ENCODE measurements at regions not wholly inside any gene's neighbourhood (a gene's known extent, or its start where the extent isn't known, plus 50 kb on each side); places are given as distances from the start of the nearest gene placed in this dataset.

DNA sequence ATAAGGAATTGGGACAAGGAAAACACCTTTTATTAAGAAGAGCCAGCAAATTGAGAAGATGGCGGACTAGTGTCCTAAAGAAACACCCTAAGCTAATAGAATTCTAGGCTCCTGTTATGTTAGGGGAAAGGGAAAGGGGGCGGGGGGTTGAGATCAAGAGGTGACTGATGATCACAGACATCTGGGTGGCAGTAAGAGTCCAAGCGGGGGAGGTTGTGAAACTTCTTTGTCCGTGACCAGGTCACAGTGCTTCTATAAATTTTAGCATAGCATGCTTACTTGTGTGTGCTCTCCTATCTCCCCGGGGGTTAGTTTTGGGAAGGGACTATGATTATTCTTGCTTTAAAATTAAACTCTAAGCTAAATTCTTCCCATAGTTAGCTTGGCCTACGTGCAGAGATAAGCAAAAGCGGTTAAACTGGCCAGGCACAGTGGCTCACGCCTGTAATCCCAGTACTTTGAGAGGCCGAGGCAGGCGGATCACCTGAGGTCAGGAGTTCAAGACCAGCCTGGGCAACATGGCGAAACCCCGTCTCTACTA is 262.1 kb downstream of the SKIDA1 start:
- DNase-seq (ENCODE audit: low spot score): no peak

- DNase-seq (ENCODE audit: low spot score): no peak
These were observed 263.6 kb downstream of the SKIDA1 start for GRCh38 chr10:21261842-21262294.

DNA sequence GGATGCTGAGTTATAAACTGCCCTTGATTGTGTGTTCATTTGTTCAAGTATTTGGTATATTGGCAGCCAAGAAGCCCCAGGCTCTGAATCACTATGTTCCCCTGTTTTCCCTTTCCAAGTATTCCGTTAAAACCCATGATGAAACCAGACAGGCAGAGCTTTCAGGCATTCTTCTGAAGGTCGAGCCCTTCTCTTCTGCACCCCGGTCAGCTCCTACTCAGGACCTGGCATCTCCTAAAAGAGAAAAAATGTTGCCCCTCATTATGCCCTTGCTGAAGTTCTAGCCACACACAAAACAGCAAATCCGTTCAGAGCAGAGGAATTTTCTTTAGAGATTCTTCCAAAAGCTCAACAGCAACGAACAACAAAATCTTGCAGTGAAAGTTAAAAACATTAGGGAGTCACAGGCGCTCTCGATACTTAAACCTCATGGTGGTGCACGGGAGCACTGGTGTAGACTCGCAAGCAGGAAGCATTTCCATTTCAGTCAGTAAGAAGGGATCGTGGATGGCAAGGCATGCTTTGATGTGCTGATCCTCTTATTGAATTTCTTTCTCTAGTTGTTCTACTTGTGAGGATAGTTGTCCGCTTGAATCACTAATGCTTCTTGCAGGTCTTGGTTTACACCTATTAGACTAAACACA is 264.9 kb downstream of the SKIDA1 start:
- no peak for DNase-seq (ENCODE audit: low spot score)

- no peak for DNase-seq (ENCODE audit: low spot score)
These were observed 265.4 kb downstream of the SKIDA1 start for GRCh38 chr10:21260066-21260465.

GRCh38 chr10:21257919-21258318 is 267.6 kb downstream of the SKIDA1 start:
- no peak for DNase-seq (ENCODE audit: low spot score)

GRCh38 chr10:21257191-21257590 is 268.3 kb downstream of the SKIDA1 start:
- no peak for DNase-seq (ENCODE audit: low spot score)

DNA sequence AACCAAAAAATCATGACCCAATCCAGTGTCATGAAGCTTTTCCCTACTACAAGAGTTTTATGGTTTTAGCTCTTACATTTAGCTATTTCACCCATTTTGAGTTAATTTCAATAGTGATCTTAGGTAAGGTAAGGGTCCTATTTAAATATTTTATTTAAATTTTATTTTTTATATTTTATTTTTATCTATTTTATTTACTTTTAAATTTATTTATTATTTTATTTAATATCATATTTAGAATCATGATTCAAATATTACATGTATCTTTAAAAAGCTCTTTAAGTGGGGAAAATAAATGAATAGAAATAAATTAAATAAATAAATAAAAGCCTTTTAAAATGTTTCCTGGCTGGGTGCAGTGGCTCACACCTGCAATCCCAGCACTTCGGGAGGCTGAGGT is 276.0 kb downstream of the SKIDA1 start:
- no peak for DNase-seq (ENCODE audit: low spot score)

- no peak for DNase-seq (ENCODE audit: low spot score)
These were observed 277.9 kb downstream of the SKIDA1 start for GRCh38 chr10:21247592-21247991.

GRCh38 chr10:21246178-21246577 is 279.3 kb downstream of the SKIDA1 start:
- DNase-seq (ENCODE audit: low spot score): no peak

GRCh38 chr10:21243748-21244257 is 281.7 kb downstream of the SKIDA1 start:
- no peak for DNase-seq (ENCODE audit: low spot score)

DNA sequence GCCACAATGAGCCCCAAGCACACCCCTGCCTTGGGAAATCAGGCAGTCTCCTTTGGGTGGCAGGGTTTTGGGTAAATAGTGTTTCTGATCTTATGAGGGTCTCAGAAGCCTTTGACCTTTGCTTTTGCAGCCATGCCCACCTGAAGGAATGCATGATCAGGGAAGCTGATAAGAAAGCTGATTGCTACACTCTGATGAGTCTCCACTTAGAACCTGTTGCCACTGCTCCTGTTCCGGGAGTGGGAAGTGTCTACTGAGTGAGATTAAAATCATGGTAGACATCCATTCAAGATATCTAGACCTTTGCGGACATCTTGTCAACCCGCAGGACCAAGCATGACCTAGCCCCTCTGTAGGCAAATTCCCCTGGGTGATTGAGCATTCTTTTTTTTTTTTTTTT is 282.6 kb downstream of the SKIDA1 start:
- no peak for DNase-seq (ENCODE audit: low spot score)

- DNase-seq (ENCODE audit: low spot score): no peak
These were observed 286.8 kb downstream of the SKIDA1 start for GRCh38 chr10:21238717-21239116.

DNA sequence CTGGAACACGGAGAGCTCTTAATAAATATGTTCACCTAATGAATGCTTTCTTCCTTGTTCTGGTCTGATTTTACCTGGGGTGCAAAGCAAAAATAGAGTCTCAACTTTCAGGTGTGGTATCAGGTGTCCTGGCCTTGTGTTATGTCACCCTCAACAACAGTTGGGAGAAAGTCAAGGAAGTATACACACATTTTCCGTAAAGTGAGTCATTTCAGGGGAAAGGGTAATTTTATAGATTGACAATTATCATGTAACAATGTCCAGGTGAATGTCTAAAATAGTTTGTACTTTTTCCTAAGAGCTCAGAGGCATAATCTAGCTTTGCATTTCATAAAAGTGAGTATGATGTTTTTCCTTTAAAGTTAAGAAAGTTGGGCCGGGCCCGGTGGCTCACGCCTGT is 287.4 kb downstream of the SKIDA1 start:
- DNase-seq (ENCODE audit: low spot score): no peak

DNA sequence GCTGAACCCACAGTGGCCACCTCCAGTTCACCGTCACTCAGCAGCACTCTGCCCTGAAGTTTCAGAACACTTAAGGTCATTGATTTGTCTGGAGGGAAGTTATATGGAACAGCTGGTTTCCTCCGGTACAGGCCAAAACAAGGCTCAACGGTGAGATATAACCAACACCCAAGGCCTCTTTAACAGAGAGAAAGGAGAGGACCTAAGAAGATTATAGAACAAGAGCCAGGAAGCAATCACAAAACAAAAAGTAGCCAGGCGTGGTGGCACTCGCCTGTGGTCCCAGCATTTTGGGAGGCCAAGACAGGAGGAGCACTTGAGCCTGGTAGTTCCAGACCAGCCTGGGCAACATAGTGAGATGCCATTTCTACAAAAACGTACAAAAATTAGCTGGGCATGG is 290.7 kb downstream of the SKIDA1 start:
- DNase-seq (ENCODE audit: low spot score): no peak

- DNase-seq (ENCODE audit: low spot score): no peak
These were observed 295.3 kb downstream of the SKIDA1 start for GRCh38 chr10:21230219-21230618.

DNA sequence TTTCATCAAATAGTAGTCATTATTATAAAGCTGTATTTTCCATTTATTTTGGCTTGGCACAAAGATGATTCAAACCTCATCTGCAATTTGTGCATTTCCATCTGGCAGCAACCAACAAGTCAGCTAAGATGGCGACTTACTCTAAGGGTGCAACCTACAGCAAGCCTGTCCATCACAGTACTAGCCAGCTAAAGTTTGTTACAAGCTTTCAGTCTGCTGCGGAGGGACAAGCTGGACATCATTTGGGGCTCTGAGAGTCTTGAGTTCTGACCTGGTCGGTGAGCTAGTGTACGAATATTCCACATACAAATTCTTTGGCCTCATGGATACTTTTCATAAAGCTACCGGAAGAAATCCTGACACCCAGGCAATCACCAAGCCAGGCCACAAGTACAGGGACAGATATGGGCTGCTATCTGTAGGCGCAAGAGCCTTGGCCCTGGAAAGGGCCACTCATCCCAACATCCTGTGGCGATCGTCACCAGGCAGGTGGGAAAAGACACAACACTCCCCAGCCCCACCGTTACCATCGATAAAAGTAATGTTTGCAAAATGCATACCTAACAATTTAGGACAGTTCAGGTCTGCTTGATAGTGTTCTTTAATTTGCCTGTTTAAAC is 307.6 kb downstream of the SKIDA1 start:
- no peak for DNase-seq (ENCODE audit: low spot score)

GRCh38 chr10:21217107-21217506 is 308.4 kb downstream of the SKIDA1 start:
- DNase-seq (ENCODE audit: low spot score): no peak

GRCh38 chr10:21214329-21214728 is 311.2 kb downstream of the SKIDA1 start:
- DNase-seq (ENCODE audit: low spot score): no peak

DNA sequence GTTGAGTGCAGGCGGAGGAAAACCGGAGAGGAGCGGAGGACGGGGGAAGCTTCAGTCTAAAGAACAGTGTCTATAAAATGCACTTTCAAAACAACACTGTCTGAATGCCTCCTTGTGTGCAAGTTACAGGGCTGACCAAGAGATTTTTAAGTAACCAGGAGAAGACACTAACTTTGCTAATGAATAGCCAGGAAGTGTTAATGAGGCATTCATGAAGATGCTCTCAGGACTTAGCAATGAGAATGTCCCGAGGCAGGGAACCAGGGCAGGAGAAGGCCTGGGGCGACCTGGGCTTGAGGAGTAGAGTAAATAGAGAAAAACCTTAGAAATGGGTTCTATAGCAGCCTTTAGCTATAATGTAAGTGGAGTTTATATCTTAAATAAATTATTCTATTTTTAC is 312.1 kb downstream of the SKIDA1 start:
- no peak for DNase-seq (ENCODE audit: low spot score)

GRCh38 chr10:21212912-21213311 is 312.6 kb downstream of the SKIDA1 start:
- no peak for DNase-seq (ENCODE audit: low spot score)

GRCh38 chr10:21212348-21212747 is 313.1 kb downstream of the SKIDA1 start:
- no peak for DNase-seq (ENCODE audit: low spot score)

DNA sequence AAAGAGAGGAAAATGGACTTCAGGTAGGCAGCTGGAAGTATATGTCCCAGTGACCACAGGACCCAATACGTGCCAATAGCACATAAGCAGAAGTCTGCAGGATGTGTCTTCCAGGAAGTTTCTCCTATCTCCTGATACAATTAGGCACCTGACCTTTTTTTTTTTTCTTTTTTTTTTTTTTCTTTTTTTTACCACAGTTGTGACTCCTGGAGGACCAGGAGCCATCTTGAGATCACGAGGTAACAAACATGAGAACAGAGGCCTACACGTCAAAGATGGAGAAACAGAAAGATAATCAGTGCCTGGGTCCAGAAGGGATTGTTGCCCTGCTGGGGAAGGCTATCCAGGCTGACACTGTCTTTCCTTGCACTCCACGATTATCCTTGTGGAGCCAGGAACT is 312.4 kb upstream of the NEBL start:
- no peak for DNase-seq (ENCODE audit: low spot score)

DNA sequence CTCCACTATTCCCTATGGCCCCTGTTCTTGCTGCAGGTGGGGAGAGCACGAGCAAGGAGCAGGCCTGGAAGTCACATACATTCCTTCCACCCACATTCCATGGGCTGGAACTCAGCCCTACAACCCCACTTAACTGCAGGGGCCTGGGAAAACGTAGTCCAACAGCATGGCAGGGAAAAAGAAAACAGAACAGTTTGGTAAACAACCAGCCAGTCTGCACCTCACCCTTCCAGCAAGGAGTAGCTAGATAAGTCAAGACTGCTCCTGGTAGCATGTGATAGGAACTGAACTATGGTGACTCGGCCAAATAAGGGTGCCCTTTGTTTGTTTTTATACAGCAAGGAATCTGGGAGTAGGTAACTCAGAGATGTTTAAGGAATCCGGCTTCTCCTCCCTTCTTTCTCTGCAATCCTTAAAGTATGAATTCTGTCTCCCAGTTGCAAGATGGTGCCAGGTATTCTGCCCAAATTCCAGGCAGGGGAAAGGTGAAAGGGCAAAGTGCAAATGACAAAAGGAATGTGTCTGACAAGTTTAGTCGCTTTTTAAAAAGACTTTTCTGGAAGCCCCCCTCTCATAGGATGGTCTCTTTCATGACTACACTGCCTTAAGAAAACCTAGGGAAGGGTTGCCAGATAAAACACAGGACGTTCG is 311.7 kb upstream of the NEBL start:
- no peak for DNase-seq (ENCODE audit: low spot score)
